Frontal cortex (tissue), 3 donors: ENCODE measurements at regions not wholly inside any gene's neighbourhood (a gene's known extent, or its start where the extent isn't known, plus 50 kb on each side); places are given as distances from the start of the nearest gene placed in this dataset.
A peak's percentile ranks its signal among the peaks of the same experiment; 100 is the strongest.
"Not testable (repeated sequence)": the region's sequence is repeated elsewhere in the genome, so short reads cannot be mapped to it uniquely, and the experiment has no call there.

ENCODE experiments used
- DNase-seq, 2 donors: peaks; one replicate each; pipeline ENCODE4 v3.0.0; 2012; ENCODE audit warnings: low spot score in 2 of 2
- FAIRE-seq: peaks from 2 replicates; lab custom pipeline; 2012; peaks lifted over from hg19 to GRCh38; lab: Jason Lieb, UNC
- donor health status: control.
- donor health status: control.
- donor health status: control.

GRCh38 chr2:5007596-5007995 lies 684.6 kb upstream of the SOX11 start:
- no peak for DNase-seq
- FAIRE-seq = no peak

DNA sequence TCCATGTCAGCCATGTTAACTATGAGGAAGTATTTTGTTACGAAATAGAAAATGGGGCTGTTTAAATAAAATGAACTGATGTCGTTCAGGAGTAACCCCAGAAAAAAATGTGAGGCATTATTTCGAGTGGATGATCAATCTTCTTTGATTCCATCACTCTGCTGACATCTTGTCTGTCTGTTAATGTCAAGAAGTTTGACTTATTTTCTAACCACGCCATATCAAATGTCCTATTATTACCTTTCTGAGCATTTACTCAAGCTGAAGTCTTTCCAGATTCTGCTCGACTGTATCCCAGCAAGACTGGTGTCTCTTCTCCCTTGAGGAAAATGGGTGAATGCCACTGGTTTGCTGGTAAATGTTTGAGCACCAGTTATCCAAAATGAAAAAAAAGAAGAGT lies 672.9 kb upstream of the SOX11 start:
- FAIRE-seq (no peak), DNase-seq (no peak)

DNA sequence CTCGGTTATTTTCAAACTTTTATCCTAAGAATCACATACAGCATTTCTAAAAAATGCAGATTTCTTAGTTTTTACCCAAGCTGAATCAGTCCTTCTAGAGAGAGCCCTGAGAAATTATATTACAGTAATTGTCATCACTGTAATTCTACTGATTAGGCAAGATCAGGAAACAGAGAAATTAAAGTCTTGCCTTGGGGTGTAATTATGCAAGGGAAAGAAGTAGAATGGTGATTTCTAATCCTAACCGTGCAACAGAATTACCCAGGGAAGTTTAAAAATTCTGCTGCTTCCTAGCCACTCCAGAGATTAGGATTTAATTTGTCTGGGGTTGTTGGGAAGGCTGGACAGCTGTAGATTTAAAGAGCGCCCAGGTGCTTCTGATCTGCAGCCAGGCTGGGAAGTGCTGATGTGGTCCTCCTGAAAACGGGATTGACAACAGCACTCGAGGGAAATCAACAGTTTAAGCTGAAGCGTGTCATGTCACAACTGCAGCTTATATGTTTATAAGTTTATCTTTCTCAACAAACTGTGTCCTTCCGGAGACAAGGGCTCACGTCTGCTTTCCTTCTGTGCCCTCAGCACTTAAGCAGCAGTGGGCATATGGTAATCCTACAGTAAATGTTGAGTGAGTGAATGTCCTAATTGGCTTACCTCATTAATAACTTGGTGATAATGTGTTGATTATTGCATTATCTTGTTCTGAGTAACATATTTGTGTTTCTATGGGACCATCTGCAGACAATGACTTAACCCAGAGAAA lies 671.9 kb upstream of the SOX11 start:
- FAIRE-seq (no peak), DNase-seq (no peak)

- DNase-seq (no peak), FAIRE-seq (no peak)
Measured at GRCh38 chr2:5021136-5021535, 671.0 kb upstream of the SOX11 start.

DNA sequence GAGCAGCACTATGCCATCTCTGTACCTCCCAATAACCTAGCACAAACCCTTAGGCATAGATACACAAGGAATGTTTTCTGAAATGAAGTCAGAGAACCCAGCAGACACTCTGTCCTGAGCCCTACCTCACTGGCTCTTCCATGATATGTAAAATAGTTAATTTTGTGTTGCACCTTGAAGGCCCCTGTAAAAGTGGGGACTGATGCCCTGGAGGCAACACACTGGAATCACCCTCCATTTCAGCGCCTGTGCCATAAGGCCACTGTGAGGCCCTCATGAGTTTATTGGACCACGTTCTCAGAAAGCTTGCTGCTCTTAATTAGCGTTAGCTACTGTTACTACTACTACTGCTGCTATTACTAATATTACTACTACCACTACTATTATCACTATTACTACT lies 670.1 kb upstream of the SOX11 start:
- DNase-seq = no peak

DNA sequence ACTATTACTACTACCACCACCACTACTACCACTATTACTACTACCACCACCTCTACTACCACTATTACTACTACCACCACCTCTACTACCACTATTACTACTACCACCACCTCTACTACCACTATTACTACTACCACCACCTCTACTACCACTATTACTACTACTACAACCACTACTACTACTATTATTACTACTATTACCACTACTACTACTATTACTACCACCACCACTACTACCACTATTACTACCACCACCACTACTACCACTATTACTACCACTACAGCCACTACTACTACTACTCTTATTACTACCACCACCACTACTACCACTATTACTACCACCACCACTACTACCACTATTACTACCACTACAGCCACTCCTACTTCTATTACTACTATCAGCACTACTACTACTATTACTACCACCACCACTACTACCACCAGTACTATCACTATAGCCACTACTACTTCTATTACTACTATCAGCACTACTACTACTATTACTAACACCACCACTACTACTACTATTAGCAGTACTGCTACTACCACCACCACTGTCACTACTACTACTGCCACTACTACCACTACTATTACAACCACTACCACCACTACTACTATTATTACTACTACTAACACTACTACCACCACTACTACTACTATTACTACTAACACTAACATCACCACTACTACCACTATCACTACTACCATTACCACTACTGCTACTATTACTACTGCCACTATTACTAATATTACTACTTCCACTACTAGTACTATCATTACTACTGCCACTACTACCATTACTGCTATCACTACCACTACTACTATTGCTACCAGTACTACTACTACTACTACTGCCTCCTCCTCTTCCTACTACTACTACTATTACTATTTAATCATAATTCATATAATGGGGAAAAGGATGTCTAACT lies 669.2 kb upstream of the SOX11 start:
- not testable (repeated sequence) for DNase-seq, FAIRE-seq

More for the DNA sequence above, 670.1 kb upstream of the SOX11 start:
- FAIRE-seq = no peak

- DNase-seq = no peak
- no peak for FAIRE-seq
Measured at GRCh38 chr2:5026571-5027234, 665.5 kb upstream of the SOX11 start.

- DNase-seq (no peak), FAIRE-seq (no peak)
Measured at GRCh38 chr2:5035057-5035488, 657.1 kb upstream of the SOX11 start.

DNA sequence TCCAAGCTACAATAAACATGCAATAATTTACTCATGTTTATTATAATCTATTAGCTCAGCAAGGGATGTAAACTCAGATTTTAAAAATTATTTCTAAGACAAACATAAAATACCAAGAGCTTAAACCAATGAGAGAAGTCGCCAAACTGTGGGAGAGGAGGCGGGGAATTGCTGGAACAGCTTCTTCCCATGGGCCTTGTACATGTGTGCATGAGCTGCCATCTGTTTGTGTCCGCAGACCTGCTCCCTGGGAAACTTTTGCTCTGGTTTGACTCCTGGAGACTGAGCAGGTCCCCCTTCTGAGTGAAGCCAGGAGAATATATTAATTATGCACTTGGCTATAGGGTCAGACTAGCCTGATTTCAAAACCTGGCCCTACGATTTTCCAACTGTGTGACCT lies 655.9 kb upstream of the SOX11 start:
- FAIRE-seq = no peak
- no peak for DNase-seq

DNA sequence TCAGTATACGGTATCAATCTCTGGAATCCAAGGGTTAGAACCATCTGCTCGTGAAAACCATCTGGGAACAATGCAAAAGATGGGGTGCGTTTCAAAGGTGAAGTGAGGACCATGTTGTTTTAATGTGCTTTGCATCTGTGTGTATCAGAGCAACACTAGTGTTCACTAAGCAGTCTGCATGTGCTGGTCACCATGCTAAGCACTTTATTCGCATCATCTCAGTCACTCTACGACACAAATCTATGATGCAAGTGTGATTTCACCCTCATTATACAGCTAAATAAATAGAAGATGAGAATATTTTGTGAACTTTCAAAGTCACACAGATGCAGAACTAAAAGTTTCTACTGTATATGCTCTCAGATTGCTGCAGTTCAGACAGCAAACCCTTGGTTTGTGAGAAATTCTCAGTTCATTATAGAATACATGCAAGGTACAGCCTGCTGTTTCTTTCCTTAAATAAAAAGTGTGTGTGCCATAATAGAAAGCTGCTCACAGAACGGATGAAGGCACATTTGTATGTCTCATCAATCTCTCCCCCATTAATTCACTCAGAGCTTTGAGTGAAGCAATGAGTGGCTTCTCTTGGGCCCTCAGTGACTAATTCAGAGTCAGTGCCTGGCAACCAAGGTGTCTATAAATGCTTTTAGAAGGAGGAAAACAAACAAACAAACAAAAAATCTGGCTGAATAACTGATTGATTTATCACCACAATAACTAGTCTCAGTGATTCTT lies 652.8 kb upstream of the SOX11 start:
- DNase-seq (no peak), FAIRE-seq (no peak)

DNA sequence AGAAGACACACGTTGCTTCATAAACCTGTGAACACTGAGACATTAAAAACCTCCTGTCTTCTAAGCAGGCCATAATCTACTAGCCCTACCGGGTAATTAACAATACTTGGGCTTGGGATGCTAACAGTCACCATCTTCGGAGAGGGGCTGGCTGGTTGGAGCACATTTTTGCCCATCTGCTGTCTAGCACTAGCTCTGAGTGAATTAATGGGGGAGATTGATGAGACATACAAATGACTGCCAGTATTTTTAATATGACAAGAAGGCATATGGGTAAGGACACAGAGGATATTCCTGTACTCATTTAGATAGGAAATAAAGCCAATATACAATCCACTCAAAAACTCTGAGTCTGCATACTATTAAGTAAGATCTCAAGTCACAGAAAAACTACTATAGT lies 651.6 kb upstream of the SOX11 start:
- DNase-seq (no peak), FAIRE-seq (no peak)

GRCh38 chr2:5041501-5041900 lies 650.7 kb upstream of the SOX11 start:
- DNase-seq = no peak
- no peak for FAIRE-seq

- no peak for FAIRE-seq
- DNase-seq = no peak
Measured at GRCh38 chr2:5042666-5043440, 649.3 kb upstream of the SOX11 start.

DNA sequence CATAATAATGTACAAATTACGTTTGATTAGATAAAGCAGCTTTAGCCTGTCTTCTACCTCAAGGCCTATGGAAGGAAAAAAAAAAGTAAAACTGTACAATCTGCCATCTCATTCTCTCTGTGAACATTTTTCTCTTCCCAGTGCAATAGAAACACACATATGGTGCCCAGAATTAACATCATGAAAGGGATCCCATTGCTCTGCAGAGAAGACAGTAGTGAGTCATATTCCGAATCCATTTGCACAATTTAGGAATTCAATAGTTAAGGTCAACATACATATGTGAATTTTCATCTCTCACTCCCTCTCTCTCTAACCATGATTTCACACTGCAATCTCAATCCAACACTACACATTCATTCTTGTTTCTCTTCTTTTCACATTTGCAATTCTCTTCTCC lies 640.9 kb upstream of the SOX11 start:
- DNase-seq = no peak
- no peak for FAIRE-seq

- FAIRE-seq (no peak), DNase-seq (no peak)
Measured at GRCh38 chr2:5052905-5053304, 639.3 kb upstream of the SOX11 start.

- DNase-seq (no peak), FAIRE-seq (no peak)
Measured at GRCh38 chr2:5057891-5058351, 634.3 kb upstream of the SOX11 start.

GRCh38 chr2:5060956-5061355 lies 631.2 kb upstream of the SOX11 start:
- peak; percentile 90 for FAIRE-seq
- no peak for DNase-seq

GRCh38 chr2:5064687-5065086 lies 627.5 kb upstream of the SOX11 start:
- DNase-seq (no peak), FAIRE-seq (no peak)

DNA sequence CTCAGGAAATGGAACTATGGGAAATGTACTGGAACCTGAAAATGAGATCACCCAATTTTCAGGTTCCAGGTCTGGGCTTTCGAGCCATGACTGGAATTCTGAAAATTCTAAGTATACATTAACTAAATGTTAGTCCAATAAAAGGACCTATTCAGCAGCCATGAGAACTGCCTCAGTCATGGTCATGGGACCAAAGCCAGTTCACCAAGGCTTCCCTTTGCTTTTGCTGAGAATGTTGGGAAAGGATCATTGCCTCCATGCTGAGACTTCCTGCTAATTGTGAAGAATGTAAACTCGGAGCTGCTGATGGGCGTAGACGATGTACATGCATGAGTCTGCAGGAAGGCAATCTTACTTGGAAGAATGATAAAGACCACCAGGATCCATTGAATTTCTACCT lies 624.4 kb upstream of the SOX11 start:
- FAIRE-seq (no peak), DNase-seq (no peak)
